Upper lobe of left lung (tissue), 6 donors: ENCODE measurements at regions not wholly inside any gene's neighbourhood (a gene's known extent, or its start where the extent isn't known, plus 50 kb on each side); places are given as distances from the start of the nearest gene placed in this dataset.

ENCODE experiments used
- ATAC-seq, 2 donors: fragments of 200-7000 bp; cut with Tn5 transposase; one replicate each; pipeline ENCODE4 v1.9.1; 2022; ENCODE audit warnings: mild to moderate bottlenecking in 2 of 2, moderate library complexity in 2 of 2; ENCODE audit not compliant: low FRiP score in 2 of 2
- DNase-seq, 2 donors: peaks; one replicate each; pipeline ENCODE4 v3.0.0-alpha.2; 2019 to 2020
- H3K27ac ChIP-seq, 4 donors: fragments of 200-600 bp; sonication (generic); one replicate each; pipeline ENCODE4 v1.5.1; 2016 to 2019
- H3K27me3 ChIP-seq, 4 donors: fragments of 200-600 bp; sonication (generic); one replicate each; pipeline ENCODE4 v1.5.1; 2017 to 2019
- H3K36me3 ChIP-seq, 4 donors: fragments of 200-600 bp; sonication (generic); one replicate each; pipeline ENCODE4 v1.5.1; 2016 to 2019
- H3K4me1 ChIP-seq, 4 donors: fragments of 200-600 bp; sonication (generic); one replicate each; pipeline ENCODE4 v1.5.1; 2018 to 2019
- H3K4me3 ChIP-seq, 4 donors: fragments of 200-600 bp; sonication (generic); one replicate each; pipeline ENCODE4 v1.5.1; 2017 to 2019; ENCODE audit warnings: mild to moderate bottlenecking in 2 of 4, moderate library complexity in 1 of 4
- H3K9me3 ChIP-seq, 4 donors: fragments of 200-600 bp; sonication (generic); one replicate each; pipeline ENCODE4 v1.5.1; 2018 to 2019
- EP300 ChIP-seq, 4 donors: sonication (generic); formaldehyde crosslinking; IDR thresholded peaks; one replicate each; pipeline ENCODE4 v1.5.1; 2017; ENCODE audit warnings: antibody characterized with exemption in 4 of 4, control low read depth in 2 of 4
- POLR2A ChIP-seq, 4 donors: fragments of 450-650 bp; IDR thresholded peaks; one replicate each; pipeline ENCODE4 v1.5.1; 2016 to 2017; ENCODE audit warnings: antibody characterized with exemption in 4 of 4, mild to moderate bottlenecking in 2 of 4
- POLR2AphosphoS5 ChIP-seq, 2 donors: sonication (generic); formaldehyde crosslinking; IDR thresholded peaks; one replicate each; pipeline ENCODE4 v1.5.1; 2017; ENCODE audit warnings: antibody characterized with exemption in 2 of 2
- WGBS, 2 donors: methylation state at CpG; one replicate each; pipeline ENCODE4 v1.1.5; 2017 to 2018; 5-methylcytosine and 5-hydroxymethylcytosine counted together
- TF ChIP-seq, protein P1 (sequence below), 6 experiments: fragments of 450-650 bp in 4 of 6; fragments of 200-600 bp in 2 of 6; sonication (generic) in 2 of 6; IDR thresholded peaks; one replicate each; pipeline ENCODE4 v1.5.1; 2016 to 2019; ENCODE audit warnings: antibody characterized with exemption in 6 of 6
- donor health status: DM: no; HTN: no; CAD: no; lungs with moderate emphysema.
- donor health status: DM: no; HTN: yes; CAD: no; lungs with severe emphysema.

DNA sequence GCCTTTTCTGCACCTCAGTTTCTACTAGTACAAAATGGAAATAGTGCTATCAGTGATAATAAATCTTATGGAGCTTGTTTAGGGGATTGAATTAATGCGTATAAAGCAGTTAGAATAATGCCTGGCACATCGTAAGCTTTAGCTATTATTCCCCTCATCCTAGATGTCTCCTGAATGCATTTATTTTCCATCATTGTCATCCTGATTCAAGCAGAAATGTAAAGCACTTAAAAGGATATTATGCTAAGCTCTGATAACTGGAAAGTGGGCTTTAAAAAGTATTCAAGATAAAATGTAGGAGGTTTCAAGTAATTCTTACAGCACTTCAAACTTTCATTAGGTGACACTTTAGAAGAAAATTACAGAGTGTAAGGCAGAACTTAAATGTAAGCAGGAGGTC is 178.7 kb downstream of the RBM46 start:
- TF ChIP-seq POLR2A (IDR thresholded peaks at IDR 0.05) (no peak), EP300 (IDR thresholded peaks at IDR 0.05) (no peak), POLR2AphosphoS5 (IDR thresholded peaks at IDR 0.05) (no peak)
- TF ChIP-seq, protein P1, sequence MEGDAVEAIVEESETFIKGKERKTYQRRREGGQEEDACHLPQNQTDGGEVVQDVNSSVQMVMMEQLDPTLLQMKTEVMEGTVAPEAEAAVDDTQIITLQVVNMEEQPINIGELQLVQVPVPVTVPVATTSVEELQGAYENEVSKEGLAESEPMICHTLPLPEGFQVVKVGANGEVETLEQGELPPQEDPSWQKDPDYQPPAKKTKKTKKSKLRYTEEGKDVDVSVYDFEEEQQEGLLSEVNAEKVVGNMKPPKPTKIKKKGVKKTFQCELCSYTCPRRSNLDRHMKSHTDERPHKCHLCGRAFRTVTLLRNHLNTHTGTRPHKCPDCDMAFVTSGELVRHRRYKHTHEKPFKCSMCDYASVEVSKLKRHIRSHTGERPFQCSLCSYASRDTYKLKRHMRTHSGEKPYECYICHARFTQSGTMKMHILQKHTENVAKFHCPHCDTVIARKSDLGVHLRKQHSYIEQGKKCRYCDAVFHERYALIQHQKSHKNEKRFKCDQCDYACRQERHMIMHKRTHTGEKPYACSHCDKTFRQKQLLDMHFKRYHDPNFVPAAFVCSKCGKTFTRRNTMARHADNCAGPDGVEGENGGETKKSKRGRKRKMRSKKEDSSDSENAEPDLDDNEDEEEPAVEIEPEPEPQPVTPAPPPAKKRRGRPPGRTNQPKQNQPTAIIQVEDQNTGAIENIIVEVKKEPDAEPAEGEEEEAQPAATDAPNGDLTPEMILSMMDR (IDR thresholded peaks at IDR 0.05), result no peak
- Histone ChIP-seq H3K27me3 (no peaks in the 10 kb centered on the region), H3K36me3 (no peaks in the 10 kb centered on the region), H3K4me3 (no peak overlapping the region), H3K27ac (no peak overlapping the region), H3K4me1 (no peaks in the 10 kb centered on the region), H3K9me3 (no peaks in the 10 kb centered on the region)
- DNase-seq (no peak), ATAC-seq (no peak)
- 91 to 93% methylated on average over 2 of the region's 2 CpGs for WGBS, 2 donors

DNA sequence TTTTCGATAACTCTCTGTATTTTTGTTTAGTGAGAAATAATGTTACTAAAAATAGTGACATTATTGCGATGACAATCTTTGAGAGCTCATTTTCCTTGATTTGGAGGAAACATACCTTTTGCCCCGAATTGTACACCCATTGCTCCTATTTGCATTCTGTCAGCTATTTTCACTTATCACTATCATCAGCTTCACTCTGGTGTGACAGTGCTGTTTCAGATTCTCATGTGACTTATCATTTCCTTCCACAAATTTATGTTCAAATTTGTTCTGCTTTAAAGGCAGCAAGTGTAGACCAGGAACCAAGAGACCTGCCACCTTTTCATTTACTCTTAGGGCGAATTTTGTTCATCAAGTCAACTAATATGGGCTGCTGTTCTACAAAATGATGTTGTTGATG is 179.4 kb downstream of the RBM46 start:
- 75 to 91% methylated on average over 4 of the region's 4 CpGs for WGBS, 2 donors
- Histone ChIP-seq H3K4me1 (no peaks in the 10 kb centered on the region), H3K4me3 (no peak overlapping the region), H3K9me3 (no peaks in the 10 kb centered on the region), H3K36me3 (no peaks in the 10 kb centered on the region), H3K27me3 (no peaks in the 10 kb centered on the region), H3K27ac (no peak overlapping the region)
- DNase-seq (no peak), ATAC-seq (no peak)
- TF ChIP-seq EP300 (IDR thresholded peaks at IDR 0.05), result no peak
- no peak for TF ChIP-seq POLR2A (IDR thresholded peaks at IDR 0.05)
- no peak for TF ChIP-seq POLR2AphosphoS5 (IDR thresholded peaks at IDR 0.05)
- TF ChIP-seq, protein P1 (IDR thresholded peaks at IDR 0.05), result no peak

DNA sequence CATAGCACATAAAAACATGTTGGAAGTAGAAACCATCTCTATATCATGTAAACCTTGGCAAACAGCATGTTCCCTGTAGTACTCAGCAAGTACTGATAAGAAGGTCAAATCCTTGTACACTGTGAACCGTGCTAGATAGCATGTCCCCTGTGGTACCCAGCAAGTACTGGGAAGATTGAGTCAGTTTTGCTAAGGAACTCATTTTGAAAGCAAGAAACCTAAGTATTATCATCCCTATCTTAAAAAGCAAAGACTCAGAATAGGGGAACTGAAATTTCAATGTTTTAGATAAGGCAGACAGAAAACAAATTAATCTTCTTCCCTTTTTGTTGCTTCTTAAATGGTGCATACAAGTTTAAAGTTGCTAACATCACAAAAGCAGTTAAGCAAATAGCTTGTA is 180.2 kb downstream of the RBM46 start:
- Histone ChIP-seq H3K27ac (no peak overlapping the region), H3K4me3 (no peak overlapping the region), H3K4me1 (no peaks in the 10 kb centered on the region), H3K27me3 (no peaks in the 10 kb centered on the region), H3K36me3 (no peaks in the 10 kb centered on the region), H3K9me3 (no peaks in the 10 kb centered on the region)
- no peak for TF ChIP-seq EP300 (IDR thresholded peaks at IDR 0.05)
- TF ChIP-seq POLR2AphosphoS5 (IDR thresholded peaks at IDR 0.05), result no peak
- no peak for TF ChIP-seq POLR2A (IDR thresholded peaks at IDR 0.05)
- TF ChIP-seq, protein P1 (IDR thresholded peaks at IDR 0.05), result no peak
- WGBS, 2 donors, result 32 to 35% methylated on average over 1 of the region's 1 CpG
- no peak for DNase-seq
- ATAC-seq, result no peak

DNA sequence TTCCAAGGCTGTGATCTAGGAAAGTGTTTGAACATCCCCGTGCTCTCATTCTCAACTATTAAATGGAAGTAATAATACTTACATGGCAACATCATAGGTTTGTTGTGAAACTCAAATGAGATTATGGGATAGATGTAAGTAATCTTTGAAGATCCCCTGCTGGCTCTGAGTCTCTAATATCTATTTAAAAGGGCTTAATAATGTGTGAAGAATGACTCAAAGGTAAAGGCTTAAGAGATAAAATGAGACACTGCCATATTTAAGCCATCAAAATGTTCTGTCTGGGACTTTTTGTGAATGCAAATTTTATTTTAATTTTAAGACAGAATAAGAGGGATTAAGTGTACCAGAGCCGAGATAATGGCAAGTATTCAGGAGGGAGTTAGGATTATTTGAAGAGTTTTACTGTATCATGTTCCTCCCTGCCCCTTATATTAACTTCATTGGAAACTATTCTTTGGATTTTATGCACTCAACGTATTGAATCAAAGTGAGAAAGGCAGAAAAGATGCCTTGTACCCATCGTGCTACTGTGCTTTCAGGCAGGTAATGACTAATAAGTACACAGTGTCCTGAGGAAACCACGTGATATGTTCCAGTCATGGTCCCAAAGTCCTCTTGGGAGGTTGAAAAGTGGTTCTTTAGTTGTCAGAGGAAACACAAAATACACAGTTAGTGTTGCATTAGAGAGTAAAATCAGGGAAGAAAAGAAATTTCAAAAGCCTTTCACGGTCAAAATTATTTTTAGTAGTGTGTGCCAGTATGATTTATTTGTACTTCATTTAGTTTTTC is 192.4 kb downstream of the RBM46 start:
- Histone ChIP-seq H3K9me3 (no peaks in the 10 kb centered on the region), H3K27ac (no peak overlapping the region), H3K36me3 (no peaks in the 10 kb centered on the region), H3K4me1 (no peaks in the 10 kb centered on the region), H3K27me3 (no peaks in the 10 kb centered on the region), H3K4me3 (no peak overlapping the region)
- WGBS, 2 donors, result 64 to 70% methylated on average over 6 of the region's 6 CpGs
- ATAC-seq, result no peak
- TF ChIP-seq EP300 (IDR thresholded peaks at IDR 0.05) (peak in 1 of 4 donors; percentile 8), POLR2A (IDR thresholded peaks at IDR 0.05) (no peak), POLR2AphosphoS5 (IDR thresholded peaks at IDR 0.05) (no peak)
- TF ChIP-seq, protein P1 (IDR thresholded peaks at IDR 0.05), result no peak
- DNase-seq, result no peak

DNA sequence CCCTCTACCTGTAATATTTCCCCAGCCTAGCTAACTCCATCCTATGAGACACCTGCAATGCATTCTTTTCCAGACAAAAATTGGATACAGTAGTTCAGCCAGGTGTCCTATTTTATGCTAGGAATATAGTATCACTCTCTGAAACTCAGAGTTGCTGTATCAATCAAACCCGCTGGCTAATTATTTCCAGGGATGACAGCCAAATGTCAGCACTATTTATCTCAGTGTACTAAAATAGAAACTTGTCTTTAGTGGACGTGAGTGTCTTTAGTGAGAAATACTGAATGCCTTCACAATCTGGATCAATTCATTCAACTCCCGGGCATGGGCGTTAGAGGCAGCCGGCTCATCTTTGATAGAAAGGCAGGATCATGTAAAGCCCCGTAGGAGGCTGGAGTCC is 196.2 kb downstream of the RBM46 start:
- no peaks in the 10 kb centered on the region for H3K4me1 ChIP-seq
- H3K9me3 ChIP-seq, result no peaks in the 10 kb centered on the region
- H3K4me3 ChIP-seq, result no peak overlapping the region
- TF ChIP-seq, protein P1 (IDR thresholded peaks at IDR 0.05), result no peak
- TF ChIP-seq POLR2A (IDR thresholded peaks at IDR 0.05) (no peak), POLR2AphosphoS5 (IDR thresholded peaks at IDR 0.05) (no peak), EP300 (IDR thresholded peaks at IDR 0.05) (no peak)
- H3K36me3 ChIP-seq, result no peaks in the 10 kb centered on the region
- no peak overlapping the region for H3K27ac ChIP-seq
- WGBS, 2 donors, result 81% methylated on average over 6 of the region's 6 CpGs
- H3K27me3 ChIP-seq, result no peaks in the 10 kb centered on the region
- ATAC-seq, result no peak
- no peak for DNase-seq
